ENCODE measurements at regions not wholly inside any gene's neighbourhood (a gene's known extent, or its start where the extent isn't known, plus 50 kb on each side); places are given as distances from the start of the nearest gene placed in this dataset.

GRCh38 chr2:16246281-16246850, 306.0 kb downstream of the MYCN start:
- no CpG with 5 or more reads among the region's 2 CpGs for WGBS, 2 experiments (ENCODE audit: extremely low coverage in 2 of 2, insufficient read length in 1 of 2)
- Histone ChIP-seq H2BK5ac (ENCODE audit: low read depth, low read length, poor library complexity, severe bottlenecking) (no peak overlapping the region), H3K4me3 (ENCODE audit: insufficient read depth, low read depth, low read length) (no peak overlapping the region), H3K36me3 (ENCODE audit: control insufficient read depth, insufficient read depth, low read length) (no peaks in the 10 kb centered on the region), H3K79me1 (ENCODE audit: low read depth in 1 of 2, low read length in 2 of 2) (no peaks in the 10 kb centered on the region), H2BK20ac (ENCODE audit: low read depth, low read length) (no peak overlapping the region), H4K20me1 (ENCODE audit: insufficient read depth, low read length) (no peaks in the 10 kb centered on the region), H3K4me1 (ENCODE audit: control insufficient read depth, insufficient read depth, low read length) (no peaks in the 10 kb centered on the region), H3K9ac (ENCODE audit: low read depth, low read length) (no peak overlapping the region), H3K27ac (ENCODE audit: insufficient read depth, low read length) (no peak overlapping the region), H3K23ac (ENCODE audit: low read depth, low read length) (no peak overlapping the region), H3K4ac (ENCODE audit: low read depth, low read length) (no peak overlapping the region), H4K5ac (ENCODE audit: low read depth, low read length) (no peak overlapping the region), H2AK5ac (ENCODE audit: low read depth, low read length) (no peak overlapping the region), H2BK15ac (ENCODE audit: low read depth, low read length) (no peak overlapping the region), H3K18ac (ENCODE audit: low read depth, low read length) (no peak overlapping the region), H3K56ac (ENCODE audit: extremely low read depth, insufficient read depth, low read length) (no peak overlapping the region), H3K27me3 (ENCODE audit: control insufficient read depth, insufficient read depth, low read length) (no peaks in the 10 kb centered on the region), H2AFZ (replicated peaks; ENCODE audit: low read length, poor library complexity) (no peak overlapping the region), H3K9me3 (ENCODE audit: control insufficient read depth, insufficient read depth, low read length) (peaks cover 46% of the 10 kb centered on the region), H3K14ac (replicated peaks; ENCODE audit: low read depth, low read length) (no peak overlapping the region), H4K8ac (ENCODE audit: low read depth in 2 of 2, low read length in 2 of 2) (no peak overlapping the region), H4K91ac (ENCODE audit: insufficient read depth, low read depth, low read length) (no peak overlapping the region), H3K4me2 (ENCODE audit: low read depth, low read length) (no peak overlapping the region), H2BK120ac (ENCODE audit: low read depth, low read length) (no peak overlapping the region), H3K9me1 (ENCODE audit: insufficient read depth, low read length) (no peaks in the 10 kb centered on the region), H2AK9ac (replicated peaks; ENCODE audit: low read depth, low read length, poor library complexity) (no peak overlapping the region)
- ChIA-PET POLR2A (ENCODE audit: unreplicated experiment) (no interaction called here), CTCF (no interaction called here)
- BruUV-seq (replicated peaks), result no TSS peak
- dilution Hi-C loops (cut with HindIII; ENCODE audit: low sequenced_read_pairs, unreplicated experiment) (no loop called here), intact Hi-C loops (cut with micrococcal nuclease) (no loop called here), in situ Hi-C loops (cut with MboI; ENCODE audit: low sequenced_read_pairs) (no loop called here)
- no peak for TF ChIP-seq NFE2L2 (IDR thresholded peaks at IDR 0.05; ENCODE audit: low read depth, low read length)
- ATAC-seq (ENCODE audit: low read depth) (no peak), DNase-seq (no peak)

Measured in IMR-90 (cell line).